Stimulated activated CD4-positive, alpha-beta T cell treated with anti-CD3 and anti-CD28 coated beads, TNF-alpha, amount 100 ng/mL, for 1 hour (primary cell): ENCODE measurements at regions not wholly inside any gene's neighbourhood (a gene's known extent, or its start where the extent isn't known, plus 50 kb on each side); places are given as distances from the start of the nearest gene placed in this dataset.
A peak's percentile ranks its signal among the peaks of the same experiment; 100 is the strongest.

Source experiments
- DNase-seq, 3 donors: peaks; one replicate each; pipeline ENCODE4 v3.0.0-alpha.2; 2020; ENCODE audit warnings: low read depth in 3 of 3, low spot score in 1 of 3

DNA sequence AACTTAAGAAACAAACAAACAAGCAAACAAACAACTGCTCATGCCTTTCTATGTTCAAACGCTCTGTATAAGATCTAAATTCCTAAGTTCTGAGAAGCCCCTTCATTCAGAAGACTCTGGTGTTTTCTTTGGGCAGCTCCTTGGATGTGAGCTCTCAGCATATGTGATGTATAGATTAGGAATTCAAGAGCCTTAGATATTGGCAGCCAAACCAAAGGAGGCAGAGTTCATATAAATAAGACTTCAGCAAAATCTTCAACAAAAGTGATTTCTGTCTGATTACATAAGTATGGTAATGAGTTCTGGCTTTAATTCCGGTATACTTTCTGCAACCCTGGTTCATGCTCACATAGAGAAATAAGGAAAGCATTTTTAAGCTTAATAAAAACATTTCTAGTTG lies 145.6 kb downstream of the DYRK2 start:
- no peak for DNase-seq

- no peak for DNase-seq
These were observed 146.7 kb downstream of the DYRK2 start for GRCh38 chr12:67795236-67795635.

- DNase-seq, result no peak
These were observed 148.7 kb downstream of the DYRK2 start for GRCh38 chr12:67797185-67797741.

DNA sequence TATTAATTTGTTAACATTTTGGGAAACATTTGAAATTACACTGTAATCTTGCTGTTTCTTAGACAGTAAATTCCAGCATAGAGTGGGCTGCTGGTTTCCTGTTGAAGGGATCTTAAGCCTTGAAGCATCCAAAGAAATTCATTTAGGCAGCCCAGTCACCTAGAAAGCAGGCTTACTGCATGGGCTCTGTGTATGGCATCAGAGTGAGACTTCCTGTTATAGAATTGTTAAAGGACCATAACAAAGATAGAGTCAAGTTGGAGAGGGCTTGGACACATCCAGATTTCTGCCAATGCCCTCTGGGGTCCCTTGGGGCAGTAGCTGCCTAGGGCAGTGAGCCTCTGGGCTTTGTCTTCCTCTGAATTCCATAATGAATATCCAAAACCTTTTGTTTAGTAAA lies 149.2 kb downstream of the DYRK2 start:
- DNase-seq, result no peak

DNA sequence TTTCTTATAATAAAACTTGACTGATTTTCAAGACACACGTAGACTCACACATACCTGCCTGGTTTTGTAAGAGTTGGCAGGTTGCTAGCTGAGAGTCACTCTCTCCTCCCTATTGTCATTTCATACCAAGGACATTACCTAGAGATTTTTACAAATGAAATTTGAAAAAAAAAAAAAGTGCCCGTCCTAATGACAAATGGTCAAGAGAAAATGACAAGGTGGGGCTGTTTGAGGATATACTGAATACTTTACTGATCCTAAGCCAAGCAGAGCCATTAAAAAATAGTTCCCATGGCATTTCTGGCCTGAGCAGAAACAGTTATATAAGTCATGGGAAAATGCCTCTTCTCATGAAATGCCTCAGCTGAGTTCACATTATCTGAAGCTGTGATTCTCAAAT lies 150.2 kb downstream of the DYRK2 start:
- no peak for DNase-seq

DNA sequence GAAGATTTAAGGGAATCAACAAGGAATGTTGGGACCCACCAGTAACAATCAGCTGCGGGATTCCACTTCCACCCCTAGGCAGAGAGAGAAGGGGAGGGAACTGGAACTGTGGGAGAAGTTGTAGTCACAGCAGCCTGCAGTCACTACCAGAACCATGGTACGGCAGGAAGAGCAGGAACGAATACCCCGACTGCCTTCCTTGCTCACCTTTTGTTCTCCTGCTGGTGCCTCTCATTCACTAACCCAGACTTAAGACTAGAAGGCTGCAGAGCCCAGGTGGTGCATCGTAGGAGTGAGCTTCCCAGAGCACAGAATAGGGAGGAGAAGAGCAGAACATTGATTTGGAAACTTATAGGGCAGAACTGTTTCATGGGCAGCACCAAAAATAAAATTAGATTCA lies 154.2 kb downstream of the DYRK2 start:
- no peak for DNase-seq

GRCh38 chr12:67803278-67803993 lies 154.9 kb downstream of the DYRK2 start:
- no peak for DNase-seq

GRCh38 chr12:67804168-67804567 lies 155.6 kb downstream of the DYRK2 start:
- no peak for DNase-seq

GRCh38 chr12:67807814-67808213 lies 159.3 kb downstream of the DYRK2 start:
- DNase-seq, result no peak

- no peak for DNase-seq
These were observed 161.6 kb downstream of the DYRK2 start for GRCh38 chr12:67810166-67810565.

DNA sequence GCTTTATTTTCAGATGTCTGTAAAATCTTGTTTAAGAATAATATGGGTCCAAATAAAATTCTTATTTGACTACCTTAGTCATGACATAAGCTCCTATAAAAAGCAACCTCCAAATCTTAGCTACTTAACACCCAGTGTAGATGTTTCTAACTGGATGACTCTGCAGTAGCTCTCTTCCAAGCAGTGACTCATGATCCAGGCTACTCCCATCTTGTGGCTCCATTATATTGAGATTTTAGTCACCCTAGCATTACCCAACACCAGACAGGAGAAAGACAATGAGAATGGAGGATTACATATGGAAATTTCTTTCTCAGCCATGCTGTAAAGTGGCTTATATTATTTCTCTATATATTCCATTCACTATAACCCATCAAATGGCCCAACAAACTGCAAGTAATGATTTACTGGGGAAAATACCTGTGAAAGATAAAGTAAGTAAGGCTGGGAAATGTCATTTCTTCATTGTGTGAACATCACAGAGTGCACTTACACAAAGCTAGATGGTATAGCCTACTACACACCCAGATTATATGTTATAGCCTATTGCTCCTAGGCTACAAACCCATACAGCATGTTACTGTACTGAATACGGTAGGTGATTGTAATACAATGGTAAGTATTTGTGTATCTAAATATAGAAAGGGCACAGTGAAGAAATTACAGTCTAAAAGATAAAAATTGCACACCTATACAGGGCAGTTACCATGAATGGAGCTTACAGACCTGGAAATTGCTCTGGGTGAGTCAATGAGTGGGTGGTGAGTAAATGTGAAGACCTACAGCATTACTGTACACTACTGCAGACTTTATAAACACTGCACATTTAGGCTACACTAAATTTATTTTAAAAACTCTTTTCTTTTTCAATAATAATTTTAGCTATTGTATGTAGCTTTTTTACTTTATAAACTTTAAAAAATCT lies 163.2 kb downstream of the DYRK2 start:
- no peak for DNase-seq

GRCh38 chr12:67813456-67813904 lies 164.9 kb downstream of the DYRK2 start:
- no peak for DNase-seq

GRCh38 chr12:67816269-67816668 lies 167.7 kb downstream of the DYRK2 start:
- no peak for DNase-seq

DNA sequence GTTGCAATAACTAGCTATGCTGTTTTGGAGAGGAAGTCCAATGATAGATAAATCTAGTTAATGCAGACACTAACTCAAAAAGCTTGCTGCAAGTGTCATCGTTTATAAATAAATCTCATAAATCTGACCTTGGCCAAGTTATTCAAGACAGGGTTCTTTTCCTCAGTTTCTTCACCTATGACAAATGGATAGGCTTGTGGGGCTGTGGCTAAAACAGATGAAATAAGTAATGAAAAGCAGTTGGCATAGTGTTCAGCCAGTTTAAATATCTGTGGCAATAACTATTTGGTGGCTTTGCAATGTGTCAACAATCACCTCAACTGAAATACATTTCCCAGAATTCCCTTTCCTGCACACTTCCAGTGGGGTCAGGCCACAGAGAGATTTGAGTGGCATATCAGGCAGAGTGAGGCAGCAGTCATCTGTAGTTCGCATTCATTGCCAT lies 169.9 kb downstream of the DYRK2 start:
- DNase-seq, result no peak

GRCh38 chr12:67819902-67820301 lies 169.3 kb upstream of the IFNG-AS1 start:
- no peak for DNase-seq

GRCh38 chr12:67820694-67821093 lies 168.6 kb upstream of the IFNG-AS1 start:
- DNase-seq, result no peak

DNA sequence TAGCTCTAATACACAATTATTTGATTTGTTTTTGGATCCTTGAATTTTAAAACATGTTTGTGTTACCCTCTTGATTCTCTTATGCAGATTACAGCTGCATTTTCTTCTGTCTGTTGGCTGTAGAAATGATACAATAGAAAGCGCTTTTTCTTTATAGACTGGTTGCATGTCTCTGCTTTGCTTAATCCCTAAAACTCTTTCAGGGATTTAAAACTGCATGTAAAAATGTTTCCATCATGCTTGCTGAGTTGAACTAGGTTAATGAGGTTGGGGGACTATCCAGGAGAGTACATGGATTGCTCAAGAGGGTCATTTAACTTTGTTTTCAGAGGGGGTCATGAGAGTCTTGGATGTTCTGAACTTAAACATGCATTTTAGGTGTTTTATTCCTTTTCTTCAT lies 166.4 kb upstream of the IFNG-AS1 start:
- DNase-seq, result no peak

- no peak for DNase-seq
These were observed 163.1 kb upstream of the IFNG-AS1 start for GRCh38 chr12:67826148-67826547.

DNA sequence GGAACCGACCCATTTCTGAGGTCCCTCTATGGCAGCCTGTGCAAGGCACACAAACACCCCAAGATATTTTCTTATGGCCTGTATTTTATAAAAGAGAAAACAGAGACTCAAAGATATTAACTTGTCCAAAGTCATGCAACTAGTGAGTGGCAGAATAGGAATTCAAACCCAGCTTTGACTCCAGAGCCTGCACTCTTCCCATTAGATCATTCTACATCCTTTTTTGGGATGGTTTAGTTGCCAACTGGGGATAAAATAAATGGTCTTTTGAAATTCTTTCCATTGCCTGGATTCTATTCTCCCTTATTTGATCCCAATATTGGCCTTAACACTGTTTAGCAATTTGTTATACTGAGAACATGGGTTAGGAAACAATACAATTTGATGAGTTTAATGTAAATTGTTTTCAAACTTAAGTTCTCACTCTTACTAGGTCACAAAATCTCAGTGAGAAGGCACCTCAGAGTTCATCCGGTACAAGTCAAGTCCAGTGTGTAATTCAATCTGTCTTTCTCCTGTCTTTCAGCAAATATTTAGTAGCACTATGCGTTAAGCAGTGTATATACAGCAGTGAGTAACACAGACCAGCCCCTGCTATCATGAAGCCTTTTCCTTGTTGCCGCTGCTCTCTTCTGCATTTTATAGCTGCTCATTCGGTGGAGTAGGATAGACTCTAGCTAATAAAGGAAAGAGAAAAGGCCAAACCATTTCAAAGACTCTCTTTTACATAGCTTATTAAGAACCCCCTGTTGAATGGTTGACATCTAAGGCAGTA lies 162.1 kb upstream of the IFNG-AS1 start:
- no peak for DNase-seq

- peak in 1 of 3 donors; percentile 7 for DNase-seq
These were observed 161.3 kb upstream of the IFNG-AS1 start for GRCh38 chr12:67827820-67828383.

GRCh38 chr12:67829896-67830295 lies 159.4 kb upstream of the IFNG-AS1 start:
- DNase-seq, result no peak
